HFFc6 (cell line): ENCODE measurements at regions not wholly inside any gene's neighbourhood (a gene's known extent, or its start where the extent isn't known, plus 50 kb on each side); places are given as distances from the start of the nearest gene placed in this dataset.

Experiments used
- DNase-seq: peaks from one replicate; pipeline ENCODE4 v3.0.0-alpha.2; 2018
- H3K27ac Mint-ChIP-seq: 2 replicates; pipeline ENCODE4 v1.8.0; 2020; ENCODE audit warnings: mild to moderate bottlenecking, mixed read lengths
- H3K27me3 Mint-ChIP-seq: 2 replicates; pipeline ENCODE4 v1.8.0; 2021; ENCODE audit warnings: mild to moderate bottlenecking, moderate library complexity, mixed read lengths; ENCODE audit not compliant: insufficient read depth
- H3K36me3 Mint-ChIP-seq: 2 replicates; pipeline ENCODE4 v1.8.0; 2021; ENCODE audit warnings: low read depth, mixed read lengths
- H3K4me1 Mint-ChIP-seq: 2 replicates; pipeline ENCODE4 v1.8.0; 2020; ENCODE audit warnings: low read depth, mixed read lengths
- H3K4me3 Mint-ChIP-seq: 2 replicates; pipeline ENCODE4 v1.8.0; 2020; ENCODE audit warnings: mild to moderate bottlenecking, moderate library complexity, mixed read lengths
- H3K9me3 Mint-ChIP-seq: 2 replicates; pipeline ENCODE4 v1.8.0; 2020; ENCODE audit warnings: mild to moderate bottlenecking, mixed read lengths
- CTCF ChIP-seq: fragments of 200-600 bp; sonication (generic); IDR thresholded peaks from 2 replicates; pipeline ENCODE4 v1.5.0; 2021; ENCODE audit warnings: antibody characterized with exemption, mild to moderate bottlenecking

- Mint-ChIP-seq H3K9me3 (no peaks in the 10 kb centered on the region), H3K4me1 (no peaks in the 10 kb centered on the region), H3K4me3 (no peak overlapping the region), H3K36me3 (no peaks in the 10 kb centered on the region), H3K27me3 (peaks cover 17% of the 10 kb centered on the region; the same call in 1 of the 2 replicates), H3K27ac (no peak overlapping the region)
- DNase-seq, result no peak
- no peak for TF ChIP-seq CTCF
Measured at GRCh38 chr9:79913867-79914266, 342.1 kb downstream of the TLE4 start.

- no peak for TF ChIP-seq CTCF
- no peak overlapping the region for H3K4me3 Mint-ChIP-seq
- H3K27ac Mint-ChIP-seq, result no peak overlapping the region
- H3K4me1 Mint-ChIP-seq, result no peaks in the 10 kb centered on the region
- no peaks in the 10 kb centered on the region for H3K36me3 Mint-ChIP-seq
- H3K27me3 Mint-ChIP-seq, result peaks cover 15% of the 10 kb centered on the region
- no peak for DNase-seq
- H3K9me3 Mint-ChIP-seq, result no peaks in the 10 kb centered on the region
Measured at GRCh38 chr9:79912318-79913070, 340.7 kb downstream of the TLE4 start.

GRCh38 chr9:79911724-79912123, 340.0 kb downstream of the TLE4 start:
- Mint-ChIP-seq H3K27me3 (peaks cover 14% of the 10 kb centered on the region), H3K4me3 (no peak overlapping the region), H3K9me3 (no peaks in the 10 kb centered on the region), H3K4me1 (no peaks in the 10 kb centered on the region), H3K27ac (no peak overlapping the region), H3K36me3 (no peaks in the 10 kb centered on the region)
- DNase-seq, result no peak
- no peak for TF ChIP-seq CTCF

GRCh38 chr9:79902825-79903600, 331.2 kb downstream of the TLE4 start:
- no peak for DNase-seq

GRCh38 chr9:79900754-79901153, 329.0 kb downstream of the TLE4 start:
- no peaks in the 10 kb centered on the region for H3K36me3 Mint-ChIP-seq
- no peak for TF ChIP-seq CTCF
- H3K27ac Mint-ChIP-seq, result no peak overlapping the region
- H3K9me3 Mint-ChIP-seq, result no peaks in the 10 kb centered on the region
- no peaks in the 10 kb centered on the region; the same call in 1 of the 2 replicates for H3K4me1 Mint-ChIP-seq
- H3K4me3 Mint-ChIP-seq, result no peak overlapping the region
- H3K27me3 Mint-ChIP-seq, result peaks cover 13% of the 10 kb centered on the region
- no peak for DNase-seq

More at GRCh38 chr9:79902825-79903600, 331.2 kb downstream of the TLE4 start:
- no peak for TF ChIP-seq CTCF
- Mint-ChIP-seq H3K36me3 (no peaks in the 10 kb centered on the region), H3K4me3 (no peak overlapping the region), H3K4me1 (no peaks in the 10 kb centered on the region), H3K27ac (no peak overlapping the region), H3K27me3 (peaks cover 13% of the 10 kb centered on the region), H3K9me3 (no peaks in the 10 kb centered on the region)
